HepG2 (cell line): ENCODE measurements at regions not wholly inside any gene's neighbourhood (a gene's known extent, or its start where the extent isn't known, plus 50 kb on each side); places are given as distances from the start of the nearest gene placed in this dataset.
"Not testable (repeated sequence)": the region's sequence is repeated elsewhere in the genome, so short reads cannot be mapped to it uniquely, and the experiment has no call there.

Experiments
- CREB1 ChIP-seq, 2 experiments: fragments of 450-650 bp in 1 of 2; IDR thresholded peaks; 2 replicates each; pipeline ENCODE4 v1.6.1; 2016 to 2017; ENCODE audit warnings: control low read depth in 1 of 2, mild to moderate bottlenecking in 1 of 2, missing compliant biosample characterization in 1 of 2, missing genetic modification characterization in 1 of 2
- HNRNPK ChIP-seq: fragments of 200-400 bp; formaldehyde crosslinking; IDR thresholded peaks from 2 replicates; pipeline ENCODE4 v1.6.1; 2018; ENCODE audit warnings: low read length, low read depth, moderate library complexity, mild to moderate bottlenecking; ENCODE audit not compliant: poor library complexity, severe bottlenecking
- MED1 ChIP-seq: sonication (generic); formaldehyde crosslinking; IDR thresholded peaks from 2 replicates; pipeline ENCODE4 v1.4.0; 2020; ENCODE audit warnings: missing genetic modification reagents
- MXI1 ChIP-seq: IDR thresholded peaks from 3 replicates; pipeline ENCODE4 v1.6.1; 2012; ENCODE audit warnings: low read depth, low read length, inconsistent platforms, borderline replicate concordance
- POLR2A ChIP-seq, 2 experiments: IDR thresholded peaks; 2 replicates each; pipeline ENCODE4 v1.6.1; 2011; ENCODE audit warnings: low read depth in 2 of 2, low read length in 2 of 2, mild to moderate bottlenecking in 1 of 2, moderate library complexity in 1 of 2; ENCODE audit not compliant: insufficient read depth in 1 of 2
- SP1 ChIP-seq, 2 experiments: fragments of 450-650 bp in 1 of 2; sonication (generic) in 1 of 2; formaldehyde crosslinking in 1 of 2; IDR thresholded peaks; 2 replicates each; pipeline versions ENCODE4 v1.4.0 to v1.6.1; 2016 to 2020; ENCODE audit warnings: missing genetic modification reagents in 1 of 2
- TCF7 ChIP-seq: sonication (generic); IDR thresholded peaks from 2 replicates; pipeline ENCODE4 v1.6.1; 2016; ENCODE audit warnings: antibody characterized with exemption, low read depth
- TOE1 ChIP-seq: sonication (generic); formaldehyde crosslinking; IDR thresholded peaks from 2 replicates; pipeline ENCODE4 v1.4.0; 2020; ENCODE audit warnings: mild to moderate bottlenecking, missing genetic modification reagents
- XRCC5 ChIP-seq: fragments of 200-400 bp; formaldehyde crosslinking; optimal IDR thresholded peaks from 2 replicates; pipeline ENCODE3; 2017; ENCODE audit warnings: mild to moderate bottlenecking, low read length
- ZKSCAN5 ChIP-seq: sonication (generic); formaldehyde crosslinking; IDR thresholded peaks from 2 replicates; pipeline ENCODE4 v1.5.1; 2020; ENCODE audit warnings: mild to moderate bottlenecking, missing genetic modification reagents
- ZNF12 ChIP-seq: sonication (generic); formaldehyde crosslinking; IDR thresholded peaks from 2 replicates; pipeline ENCODE4 v1.5.0; 2020; ENCODE audit warnings: missing genetic modification reagents
- TF ChIP-seq, protein P1 (sequence below): fragments of 450-650 bp; IDR thresholded peaks from 2 replicates; pipeline ENCODE4 v1.6.1; 2017; ENCODE audit warnings: mild to moderate bottlenecking
- TF ChIP-seq, protein P2 (sequence below): sonication (generic); formaldehyde crosslinking; IDR thresholded peaks from 2 replicates; pipeline ENCODE4 v1.5.0; 2020; ENCODE audit warnings: mild to moderate bottlenecking, missing genetic modification reagents, moderate library complexity

DNA sequence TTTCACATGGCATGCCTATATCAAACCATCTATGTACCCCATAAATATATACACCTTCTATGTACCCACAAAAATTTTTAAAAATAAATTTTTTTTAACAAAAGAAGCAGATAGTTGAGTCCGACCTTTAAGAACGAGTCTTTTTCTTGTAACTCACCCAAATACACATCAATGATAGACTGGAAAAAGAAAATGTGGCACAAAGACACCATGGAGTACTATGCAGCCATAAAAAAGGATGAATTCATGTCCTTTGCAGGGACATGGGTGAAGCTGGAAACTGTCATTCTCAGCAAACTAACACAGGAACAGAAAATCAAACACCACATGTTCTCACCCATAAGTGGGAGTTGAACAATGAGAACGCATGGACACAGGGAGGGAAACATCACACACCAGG is 532.7 kb downstream of the RBFOX1 start:
- TF ChIP-seq ZNF12 (CRISPR knock-in tag); MXI1; TCF7; POLR2A (IDR thresholded peaks at IDR 0.05; ENCODE audit: insufficient read depth in 1 of 2, low read depth in 2 of 2, low read length in 2 of 2); ZKSCAN5; TOE1 (CRISPR knock-in tag); SP1 (IDR thresholded peaks at IDR 0.05); SP1 (CRISPR knock-in tag; IDR thresholded peaks at IDR 0.05); XRCC5; MED1 (CRISPR knock-in tag); CREB1 (IDR thresholded peaks at IDR 0.05); CREB1 (CRISPR knock-in tag; IDR thresholded peaks at IDR 0.05); HNRNPK: not testable (repeated sequence)
- TF ChIP-seq, protein P1, sequence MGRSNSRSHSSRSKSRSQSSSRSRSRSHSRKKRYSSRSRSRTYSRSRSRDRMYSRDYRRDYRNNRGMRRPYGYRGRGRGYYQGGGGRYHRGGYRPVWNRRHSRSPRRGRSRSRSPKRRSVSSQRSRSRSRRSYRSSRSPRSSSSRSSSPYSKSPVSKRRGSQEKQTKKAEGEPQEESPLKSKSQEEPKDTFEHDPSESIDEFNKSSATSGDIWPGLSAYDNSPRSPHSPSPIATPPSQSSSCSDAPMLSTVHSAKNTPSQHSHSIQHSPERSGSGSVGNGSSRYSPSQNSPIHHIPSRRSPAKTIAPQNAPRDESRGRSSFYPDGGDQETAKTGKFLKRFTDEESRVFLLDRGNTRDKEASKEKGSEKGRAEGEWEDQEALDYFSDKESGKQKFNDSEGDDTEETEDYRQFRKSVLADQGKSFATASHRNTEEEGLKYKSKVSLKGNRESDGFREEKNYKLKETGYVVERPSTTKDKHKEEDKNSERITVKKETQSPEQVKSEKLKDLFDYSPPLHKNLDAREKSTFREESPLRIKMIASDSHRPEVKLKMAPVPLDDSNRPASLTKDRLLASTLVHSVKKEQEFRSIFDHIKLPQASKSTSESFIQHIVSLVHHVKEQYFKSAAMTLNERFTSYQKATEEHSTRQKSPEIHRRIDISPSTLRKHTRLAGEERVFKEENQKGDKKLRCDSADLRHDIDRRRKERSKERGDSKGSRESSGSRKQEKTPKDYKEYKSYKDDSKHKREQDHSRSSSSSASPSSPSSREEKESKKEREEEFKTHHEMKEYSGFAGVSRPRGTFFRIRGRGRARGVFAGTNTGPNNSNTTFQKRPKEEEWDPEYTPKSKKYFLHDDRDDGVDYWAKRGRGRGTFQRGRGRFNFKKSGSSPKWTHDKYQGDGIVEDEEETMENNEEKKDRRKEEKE: not testable (repeated sequence)
- TF ChIP-seq, protein P2, sequence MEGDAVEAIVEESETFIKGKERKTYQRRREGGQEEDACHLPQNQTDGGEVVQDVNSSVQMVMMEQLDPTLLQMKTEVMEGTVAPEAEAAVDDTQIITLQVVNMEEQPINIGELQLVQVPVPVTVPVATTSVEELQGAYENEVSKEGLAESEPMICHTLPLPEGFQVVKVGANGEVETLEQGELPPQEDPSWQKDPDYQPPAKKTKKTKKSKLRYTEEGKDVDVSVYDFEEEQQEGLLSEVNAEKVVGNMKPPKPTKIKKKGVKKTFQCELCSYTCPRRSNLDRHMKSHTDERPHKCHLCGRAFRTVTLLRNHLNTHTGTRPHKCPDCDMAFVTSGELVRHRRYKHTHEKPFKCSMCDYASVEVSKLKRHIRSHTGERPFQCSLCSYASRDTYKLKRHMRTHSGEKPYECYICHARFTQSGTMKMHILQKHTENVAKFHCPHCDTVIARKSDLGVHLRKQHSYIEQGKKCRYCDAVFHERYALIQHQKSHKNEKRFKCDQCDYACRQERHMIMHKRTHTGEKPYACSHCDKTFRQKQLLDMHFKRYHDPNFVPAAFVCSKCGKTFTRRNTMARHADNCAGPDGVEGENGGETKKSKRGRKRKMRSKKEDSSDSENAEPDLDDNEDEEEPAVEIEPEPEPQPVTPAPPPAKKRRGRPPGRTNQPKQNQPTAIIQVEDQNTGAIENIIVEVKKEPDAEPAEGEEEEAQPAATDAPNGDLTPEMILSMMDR (CRISPR knock-in tag): not testable (repeated sequence)
